Activated CD8-positive, alpha-beta memory T cell treated with anti-CD3 and anti-CD28 coated beads, Interleukin-2, amount 50 U/mL, for 24 hours (primary cell): ENCODE measurements at regions not wholly inside any gene's neighbourhood (a gene's known extent, or its start where the extent isn't known, plus 50 kb on each side); places are given as distances from the start of the nearest gene placed in this dataset.

Source experiments
- DNase-seq: peaks from one replicate; pipeline ENCODE4 v3.0.0-alpha.2; 2020; ENCODE audit errors: extremely low read depth

DNA sequence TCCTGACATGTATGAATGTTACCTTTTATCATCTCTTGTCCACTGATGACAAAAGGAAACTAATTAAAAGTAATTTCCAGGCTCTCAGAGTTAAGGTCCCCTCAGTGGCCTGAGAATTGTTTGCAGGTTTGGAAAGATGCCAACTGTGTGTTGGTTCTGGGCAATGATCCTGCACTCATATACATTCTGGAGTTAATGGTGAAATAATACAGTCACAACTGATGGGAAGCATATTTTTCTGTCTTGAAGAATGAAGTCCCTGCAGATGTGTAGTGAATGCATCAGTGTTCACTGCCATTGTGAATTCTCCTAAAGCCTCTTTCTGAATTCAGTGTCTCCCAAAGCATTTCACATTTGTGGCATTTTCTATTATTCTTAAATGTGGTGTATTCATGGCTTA lies 238.1 kb upstream of the PPP1R2C start:
- DNase-seq: no peak

DNA sequence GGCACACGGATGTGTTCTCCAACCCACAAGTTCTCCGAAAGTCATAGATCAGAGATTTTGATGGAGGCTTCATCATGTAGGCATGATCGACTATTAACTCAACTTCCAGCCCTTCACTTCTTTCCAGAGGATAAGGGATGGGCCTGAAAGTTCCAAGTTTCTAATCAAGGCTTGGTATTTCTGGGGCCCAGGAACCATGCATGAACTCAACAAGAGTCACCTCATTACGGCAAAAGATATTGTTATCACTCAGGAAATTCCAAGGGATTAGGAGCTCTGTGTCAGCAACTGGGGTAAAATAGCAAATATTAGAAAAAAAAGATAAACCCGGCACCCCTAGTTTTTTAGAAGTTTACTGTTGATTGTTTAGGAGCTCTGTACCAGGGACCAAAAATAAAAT lies 240.1 kb upstream of the PPP1R2C start:
- no peak for DNase-seq

GRCh38 chrX:43019021-43019420 lies 241.1 kb upstream of the PPP1R2C start:
- no peak for DNase-seq

DNA sequence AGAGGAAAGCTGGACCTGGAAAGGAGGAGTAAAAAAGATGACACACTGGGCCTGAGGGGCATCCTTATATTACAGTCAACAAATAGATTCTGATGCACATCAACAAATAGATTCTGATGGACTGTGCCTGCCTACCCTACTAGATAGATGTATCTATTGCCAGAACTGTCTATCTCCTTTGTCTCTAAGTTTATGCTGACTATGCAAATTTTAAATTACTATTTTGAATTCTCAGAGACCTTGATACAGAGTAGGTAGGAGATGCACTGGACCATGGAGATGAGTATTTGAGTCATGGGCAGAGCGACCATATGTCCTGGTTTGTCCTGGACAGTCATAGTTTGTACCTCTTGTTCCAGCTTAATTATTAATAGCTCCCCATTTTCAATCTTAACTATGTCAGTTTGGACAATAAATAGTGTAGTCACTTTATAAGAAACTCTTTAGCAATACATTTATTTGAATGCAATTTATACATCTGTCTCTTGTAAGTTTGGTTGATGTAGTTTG lies 247.9 kb upstream of the PPP1R2C start:
- DNase-seq: no peak

DNA sequence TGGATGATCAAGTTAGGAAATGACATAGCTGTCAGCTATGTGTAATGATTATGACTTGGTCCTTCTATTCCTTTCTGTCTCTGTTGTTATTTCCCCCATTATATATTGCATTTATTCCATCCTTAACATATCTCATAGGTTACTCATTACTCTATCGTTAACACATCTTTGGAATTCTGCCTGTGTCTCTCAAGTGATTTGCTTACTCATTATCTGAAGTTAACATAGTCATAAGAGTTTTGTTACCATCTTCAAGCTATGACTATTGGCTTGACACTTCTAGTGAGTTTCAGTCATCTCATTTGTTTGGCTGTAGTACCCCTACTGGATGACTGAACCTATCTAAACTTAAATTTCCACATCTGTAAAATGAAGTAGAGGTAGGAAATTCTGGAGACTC lies 286.1 kb upstream of the PPP1R2C start:
- DNase-seq: no peak

- no peak for DNase-seq
These were observed 288.0 kb upstream of the PPP1R2C start for GRCh38 chrX:43065978-43066377.

GRCh38 chrX:43068639-43069038 lies 290.7 kb upstream of the PPP1R2C start:
- no peak for DNase-seq

- no peak for DNase-seq
These were observed 305.1 kb upstream of the PPP1R2C start for GRCh38 chrX:43083016-43083415.

- DNase-seq: no peak
These were observed 309.9 kb upstream of the PPP1R2C start for GRCh38 chrX:43087830-43088229.

- no peak for DNase-seq
These were observed 318.9 kb upstream of the PPP1R2C start for GRCh38 chrX:43096830-43097229.

DNA sequence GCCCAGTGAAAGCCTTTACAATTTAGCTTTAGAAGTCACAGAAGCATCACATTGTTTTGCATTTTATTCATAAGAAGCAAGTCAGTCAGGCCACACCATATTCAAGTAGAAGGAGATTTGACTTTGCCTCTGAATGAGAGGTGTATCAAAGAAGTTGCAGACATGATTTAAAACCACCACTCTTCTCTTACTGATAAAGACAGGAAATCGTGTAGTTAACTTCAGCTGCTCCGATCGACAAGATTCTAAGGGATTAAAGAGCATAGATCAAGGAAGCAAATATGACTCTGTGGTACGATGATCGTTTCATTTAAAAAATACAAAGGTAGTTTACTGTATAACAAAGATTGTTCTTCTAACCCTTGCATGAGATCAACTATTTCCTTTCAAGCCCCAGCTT lies 328.0 kb upstream of the PPP1R2C start:
- DNase-seq: no peak

DNA sequence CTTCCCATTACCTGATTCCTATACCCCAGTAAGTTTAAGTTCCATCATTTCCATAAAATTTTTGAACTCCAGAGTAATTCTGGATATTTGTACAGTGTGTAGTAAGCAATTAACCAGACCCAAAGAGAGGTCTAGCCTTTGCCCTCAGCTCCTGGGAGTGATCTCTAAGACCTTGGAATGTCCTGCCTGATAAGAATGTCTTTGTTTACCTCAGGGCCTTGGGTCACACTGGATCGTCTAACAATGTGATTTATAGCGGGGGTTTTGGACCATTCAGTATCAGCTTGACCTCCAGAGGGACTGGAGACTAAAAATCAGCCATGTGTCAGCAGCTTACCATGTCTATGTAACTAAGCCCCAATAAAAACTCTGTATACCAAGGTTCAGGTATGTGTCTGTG lies 330.9 kb upstream of the PPP1R2C start:
- no peak for DNase-seq

GRCh38 chrX:43121637-43122036 lies 343.7 kb upstream of the PPP1R2C start:
- DNase-seq: no peak

GRCh38 chrX:43139645-43140044 lies 361.7 kb upstream of the PPP1R2C start:
- no peak for DNase-seq

DNA sequence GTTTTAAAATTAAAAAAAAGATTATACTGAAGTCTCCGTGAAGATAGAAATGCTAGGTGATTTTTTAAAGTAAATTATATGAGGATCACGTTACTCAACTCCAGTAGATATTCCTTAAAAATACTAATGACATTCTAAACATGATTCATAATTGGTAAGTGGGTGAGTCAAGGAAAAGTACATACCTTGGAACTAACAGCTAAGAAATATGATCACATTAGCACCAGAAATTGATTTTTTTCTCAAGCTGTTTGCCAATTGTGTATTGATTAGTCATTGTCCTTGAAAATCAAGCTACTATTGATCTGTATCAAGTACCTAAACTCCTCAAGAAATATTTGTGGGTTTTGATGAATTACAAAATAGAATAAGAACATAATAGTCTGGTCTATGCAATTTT lies 362.6 kb upstream of the PPP1R2C start:
- DNase-seq: no peak

DNA sequence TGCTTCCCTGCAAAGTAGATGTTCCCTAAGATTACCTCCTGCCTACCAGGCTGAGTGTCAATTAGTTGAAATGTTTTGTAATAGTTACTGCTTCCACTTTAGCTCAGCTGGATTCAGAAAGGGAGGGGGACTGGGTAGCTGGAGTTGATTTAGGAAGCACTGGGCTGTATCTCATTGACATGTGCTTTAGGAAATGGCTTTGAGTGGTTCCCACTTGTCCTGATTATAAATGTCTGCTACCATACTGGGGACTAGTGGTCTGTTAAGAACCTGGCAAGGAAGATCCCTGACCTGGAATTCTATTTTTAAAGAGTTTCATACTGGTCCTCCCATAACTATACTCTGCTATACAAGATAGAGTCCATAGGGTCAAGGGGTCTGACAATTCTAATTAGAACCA lies 363.9 kb upstream of the PPP1R2C start:
- no peak for DNase-seq

- no peak for DNase-seq
These were observed 370.3 kb upstream of the PPP1R2C start for GRCh38 chrX:43148305-43148704.

DNA sequence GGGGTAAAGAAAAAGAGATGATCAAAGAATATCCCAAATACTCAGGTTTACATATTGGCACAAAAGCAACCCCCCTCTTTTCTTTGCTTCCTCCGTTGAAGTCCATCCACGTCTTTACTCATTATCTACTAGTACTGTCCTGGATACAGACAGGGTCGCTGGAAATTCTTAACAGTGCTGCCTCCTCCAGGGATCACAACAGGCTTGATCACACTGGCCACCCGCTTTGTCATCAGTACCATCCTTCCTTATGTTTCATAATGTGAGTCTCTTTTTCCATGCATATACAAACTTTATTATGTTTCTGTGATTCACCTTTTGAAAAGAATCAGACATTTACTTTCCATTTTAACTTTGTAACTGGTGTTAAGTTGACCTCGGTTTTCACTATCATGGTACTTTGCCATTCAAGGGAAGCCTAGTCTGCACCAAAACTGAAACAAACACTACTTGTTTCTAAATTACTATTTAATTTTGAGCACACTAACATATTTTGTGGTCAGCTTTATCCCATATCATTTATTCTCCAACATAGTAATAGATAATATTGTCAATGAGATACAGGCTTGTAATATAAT lies 387.5 kb upstream of the PPP1R2C start:
- DNase-seq: no peak

GRCh38 chrX:43166874-43167273 lies 388.9 kb upstream of the PPP1R2C start:
- no peak for DNase-seq

- DNase-seq: no peak
These were observed 397.5 kb upstream of the PPP1R2C start for GRCh38 chrX:43175434-43175833.

- DNase-seq: no peak
These were observed 398.7 kb upstream of the PPP1R2C start for GRCh38 chrX:43176686-43177085.

DNA sequence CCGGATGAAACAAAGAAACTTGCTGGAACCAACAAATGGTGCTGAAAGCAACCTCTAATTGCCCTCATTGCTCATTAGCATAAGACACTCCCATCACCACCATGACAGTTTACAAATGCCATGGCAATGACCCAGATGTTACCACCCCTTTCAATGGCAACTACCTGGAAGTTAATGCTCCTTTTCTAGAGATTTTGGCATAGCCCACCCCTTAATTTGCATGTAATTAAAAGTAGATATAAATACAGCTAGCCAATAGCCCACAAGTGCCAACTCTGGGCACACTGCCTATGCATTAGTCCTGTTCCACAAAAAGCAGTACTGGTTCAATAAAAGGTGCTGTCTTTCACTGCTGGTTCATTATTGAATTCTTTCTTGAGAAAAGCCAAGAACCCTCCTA lies 410.3 kb upstream of the PPP1R2C start:
- no peak for DNase-seq

GRCh38 chrX:43211570-43211969 lies 433.6 kb upstream of the PPP1R2C start:
- DNase-seq: no peak

DNA sequence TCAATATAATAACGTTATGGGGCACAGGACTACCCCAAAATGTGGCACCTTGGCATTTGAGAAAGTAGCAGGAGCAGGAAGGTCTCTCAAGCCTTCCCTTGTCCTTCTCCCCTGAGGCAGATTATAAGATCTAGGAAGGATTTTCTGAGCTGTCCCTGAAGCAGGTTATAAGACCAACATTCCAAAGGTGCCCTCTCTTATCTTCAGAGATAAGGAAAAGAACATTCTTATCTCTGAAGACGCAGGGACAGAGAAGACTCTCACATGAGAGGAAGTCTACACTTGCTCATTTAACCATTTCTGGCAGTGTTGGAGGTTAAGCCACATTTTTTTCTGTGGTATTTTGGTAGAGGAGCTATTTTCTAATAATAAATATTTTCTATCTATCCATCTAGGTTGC lies 437.9 kb upstream of the MAOA start:
- no peak for DNase-seq
